Panc1 (cell line): ENCODE measurements at regions not wholly inside any gene's neighbourhood (a gene's known extent, or its start where the extent isn't known, plus 50 kb on each side); places are given as distances from the start of the nearest gene placed in this dataset.

Experiments used
- ATAC-seq: fragments of 200-7000 bp; cut with Tn5 transposase; 2 replicates; pipeline ENCODE4 v1.9.1; 2020; ENCODE audit warnings: mild to moderate bottlenecking, moderate library complexity
- BruUV-seq: library from RNA; stranded (reverse); fragments of 400-500 nt; replicated peaks from 2 replicates; lab custom pipeline; 2021; lab: Mats Ljungman, UMichigan
- CTCF ChIA-PET: fragments of 300-600 bp; sonication (Branson Sonifier 250); formaldehyde crosslinking; loops from one replicate; lab custom pipeline; 2022; ENCODE audit warnings: antibody characterized with exemption; lab: Charles Lee
- POLR2A ChIA-PET: fragments of 300-600 bp; sonication (Branson Sonifier 250); formaldehyde crosslinking; loops from one replicate; lab custom pipeline; 2022; ENCODE audit warnings: antibody characterized with exemption; lab: Charles Lee
- DNase-seq: peaks from one replicate; pipeline ENCODE4 v3.0.0-alpha.2; 2010; ENCODE audit warnings: low read depth, low spot score
- H3K27ac ChIP-seq: 2 replicates; pipeline ENCODE4 v1.5.1; 2011; ENCODE audit warnings: mild to moderate bottlenecking, low read length, inconsistent platforms
- H3K27me3 ChIP-seq: fragments of 200-500 bp; sonication (Bioruptor generic); 2 replicates; pipeline ENCODE4 v1.6.0; 2014; ENCODE audit warnings: low read length, inconsistent platforms; ENCODE audit not compliant: control insufficient read depth, insufficient read depth
- H3K36me3 ChIP-seq: fragments of 200-500 bp; sonication (Bioruptor generic); 2 replicates; pipeline ENCODE4 v1.5.1; 2014; ENCODE audit warnings: inconsistent platforms, mild to moderate bottlenecking, low read length, moderate library complexity; ENCODE audit not compliant: control insufficient read depth, insufficient read depth
- H3K4me1 ChIP-seq: 2 replicates; pipeline ENCODE4 v1.5.1; 2011; ENCODE audit warnings: inconsistent platforms, mild to moderate bottlenecking, low read length, moderate library complexity; ENCODE audit not compliant: control insufficient read depth, insufficient read depth
- H3K4me3 ChIP-seq, 2 experiments: 2 replicates each; pipeline ENCODE4 v1.5.1; 2011 to 2012; ENCODE audit warnings: low read depth in 2 of 2, low read length in 2 of 2, mild to moderate bottlenecking in 2 of 2, inconsistent platforms in 1 of 2, moderate library complexity in 1 of 2
- H3K9me3 ChIP-seq: fragments of 200-500 bp; sonication (Bioruptor generic); 2 replicates; pipeline ENCODE4 v1.5.1; 2014; ENCODE audit warnings: low read depth, mild to moderate bottlenecking, inconsistent platforms, low read length, moderate library complexity; ENCODE audit not compliant: control insufficient read depth, insufficient read depth
- POLR2AphosphoS5 ChIP-seq: IDR thresholded peaks from 2 replicates; pipeline ENCODE4 v1.6.1; 2012; ENCODE audit warnings: mild to moderate bottlenecking, low read depth, low read length, moderate library complexity
- SIN3A ChIP-seq: IDR thresholded peaks from 2 replicates; pipeline ENCODE4 v1.6.1; 2012; ENCODE audit warnings: low read depth, mild to moderate bottlenecking, low read length, moderate library complexity, borderline replicate concordance; ENCODE audit not compliant: insufficient read depth
- TCF7L2 ChIP-seq: IDR thresholded peaks from 2 replicates; pipeline ENCODE4 v1.6.1; 2011; ENCODE audit warnings: mild to moderate bottlenecking, low read depth, low read length, inconsistent platforms
- in situ Hi-C: cut with HindIII; loops from 2 replicates; pipeline ENCODE4 v1.10.0; 2016; ENCODE audit warnings: low sequenced_read_pairs, low pct_unique_long_range_greater_than_20kb
- intact Hi-C: fragments of 100-400 bp; cut with micrococcal nuclease; formaldehyde crosslinking; loops from one replicate; pipeline ENCODE4 v1.10.0; 2022; ENCODE audit not compliant: unreplicated experiment
- TF ChIP-seq, protein P1 (sequence below), 2 experiments: IDR thresholded peaks; 2 replicates each; pipeline ENCODE4 v1.6.1; 2011 to 2012; ENCODE audit warnings: low read depth in 2 of 2, control low read depth in 1 of 2, low read length in 1 of 2, mild to moderate bottlenecking in 1 of 2, moderate library complexity in 1 of 2; ENCODE audit not compliant: insufficient read depth in 1 of 2
- TF ChIP-seq, protein P2 (sequence below): fragments of 450-650 bp; IDR thresholded peaks from 2 replicates; pipeline ENCODE4 v1.5.1; 2017; ENCODE audit warnings: mild to moderate bottlenecking

DNA sequence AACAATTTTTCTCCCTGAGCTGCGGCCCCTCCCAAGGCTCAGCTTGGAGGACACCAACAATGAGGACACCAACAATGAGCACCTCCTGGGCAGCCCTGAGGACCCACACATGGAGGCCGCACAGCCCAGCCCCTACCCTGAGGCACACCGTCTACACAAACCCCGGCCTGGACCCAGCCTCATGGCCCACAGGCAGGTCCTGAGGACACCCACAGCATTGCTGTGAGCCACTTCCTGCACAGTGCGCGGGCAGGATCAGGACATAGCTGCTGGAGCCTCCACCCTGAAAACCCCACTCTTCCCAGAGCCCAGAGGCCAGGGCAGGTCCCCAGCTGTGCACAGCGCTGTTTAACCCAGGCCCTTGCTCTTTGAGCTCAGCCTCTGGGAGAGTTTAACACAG lies 194.3 kb downstream of the RTP5 start:
- H3K4me1 ChIP-seq, result no peaks in the 10 kb centered on the region
- CTCF ChIA-PET, result no interaction called here
- DNase-seq (no peak), ATAC-seq (no peak)
- intact Hi-C loops (no loop called here), in situ Hi-C loops (no loop called here)
- H3K27me3 ChIP-seq, result 0 out of 2 replicates have a peak, but pooled peaks cover 4% of the 10 kb centered on the region
- H3K27ac ChIP-seq, result no peak overlapping the region
- POLR2A ChIA-PET, result no interaction called here
- H3K4me3 ChIP-seq, result no peak overlapping the region
- TF ChIP-seq, protein P1, sequence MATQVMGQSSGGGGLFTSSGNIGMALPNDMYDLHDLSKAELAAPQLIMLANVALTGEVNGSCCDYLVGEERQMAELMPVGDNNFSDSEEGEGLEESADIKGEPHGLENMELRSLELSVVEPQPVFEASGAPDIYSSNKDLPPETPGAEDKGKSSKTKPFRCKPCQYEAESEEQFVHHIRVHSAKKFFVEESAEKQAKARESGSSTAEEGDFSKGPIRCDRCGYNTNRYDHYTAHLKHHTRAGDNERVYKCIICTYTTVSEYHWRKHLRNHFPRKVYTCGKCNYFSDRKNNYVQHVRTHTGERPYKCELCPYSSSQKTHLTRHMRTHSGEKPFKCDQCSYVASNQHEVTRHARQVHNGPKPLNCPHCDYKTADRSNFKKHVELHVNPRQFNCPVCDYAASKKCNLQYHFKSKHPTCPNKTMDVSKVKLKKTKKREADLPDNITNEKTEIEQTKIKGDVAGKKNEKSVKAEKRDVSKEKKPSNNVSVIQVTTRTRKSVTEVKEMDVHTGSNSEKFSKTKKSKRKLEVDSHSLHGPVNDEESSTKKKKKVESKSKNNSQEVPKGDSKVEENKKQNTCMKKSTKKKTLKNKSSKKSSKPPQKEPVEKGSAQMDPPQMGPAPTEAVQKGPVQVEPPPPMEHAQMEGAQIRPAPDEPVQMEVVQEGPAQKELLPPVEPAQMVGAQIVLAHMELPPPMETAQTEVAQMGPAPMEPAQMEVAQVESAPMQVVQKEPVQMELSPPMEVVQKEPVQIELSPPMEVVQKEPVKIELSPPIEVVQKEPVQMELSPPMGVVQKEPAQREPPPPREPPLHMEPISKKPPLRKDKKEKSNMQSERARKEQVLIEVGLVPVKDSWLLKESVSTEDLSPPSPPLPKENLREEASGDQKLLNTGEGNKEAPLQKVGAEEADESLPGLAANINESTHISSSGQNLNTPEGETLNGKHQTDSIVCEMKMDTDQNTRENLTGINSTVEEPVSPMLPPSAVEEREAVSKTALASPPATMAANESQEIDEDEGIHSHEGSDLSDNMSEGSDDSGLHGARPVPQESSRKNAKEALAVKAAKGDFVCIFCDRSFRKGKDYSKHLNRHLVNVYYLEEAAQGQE (IDR thresholded peaks at IDR 0.05; ENCODE audit: insufficient read depth in 1 of 2, low read depth in 2 of 2, low read length in 1 of 2), result no peak
- TF ChIP-seq POLR2AphosphoS5, result no peak
- no peak for TF ChIP-seq TCF7L2
- TF ChIP-seq, protein P2, sequence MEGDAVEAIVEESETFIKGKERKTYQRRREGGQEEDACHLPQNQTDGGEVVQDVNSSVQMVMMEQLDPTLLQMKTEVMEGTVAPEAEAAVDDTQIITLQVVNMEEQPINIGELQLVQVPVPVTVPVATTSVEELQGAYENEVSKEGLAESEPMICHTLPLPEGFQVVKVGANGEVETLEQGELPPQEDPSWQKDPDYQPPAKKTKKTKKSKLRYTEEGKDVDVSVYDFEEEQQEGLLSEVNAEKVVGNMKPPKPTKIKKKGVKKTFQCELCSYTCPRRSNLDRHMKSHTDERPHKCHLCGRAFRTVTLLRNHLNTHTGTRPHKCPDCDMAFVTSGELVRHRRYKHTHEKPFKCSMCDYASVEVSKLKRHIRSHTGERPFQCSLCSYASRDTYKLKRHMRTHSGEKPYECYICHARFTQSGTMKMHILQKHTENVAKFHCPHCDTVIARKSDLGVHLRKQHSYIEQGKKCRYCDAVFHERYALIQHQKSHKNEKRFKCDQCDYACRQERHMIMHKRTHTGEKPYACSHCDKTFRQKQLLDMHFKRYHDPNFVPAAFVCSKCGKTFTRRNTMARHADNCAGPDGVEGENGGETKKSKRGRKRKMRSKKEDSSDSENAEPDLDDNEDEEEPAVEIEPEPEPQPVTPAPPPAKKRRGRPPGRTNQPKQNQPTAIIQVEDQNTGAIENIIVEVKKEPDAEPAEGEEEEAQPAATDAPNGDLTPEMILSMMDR, result no peak
- TF ChIP-seq SIN3A, result no peak
- BruUV-seq, result no TSS peak
- peaks cover 5% of the 10 kb centered on the region; the same call in 1 of the 2 replicates for H3K9me3 ChIP-seq
- no peaks in the 10 kb centered on the region for H3K36me3 ChIP-seq

DNA sequence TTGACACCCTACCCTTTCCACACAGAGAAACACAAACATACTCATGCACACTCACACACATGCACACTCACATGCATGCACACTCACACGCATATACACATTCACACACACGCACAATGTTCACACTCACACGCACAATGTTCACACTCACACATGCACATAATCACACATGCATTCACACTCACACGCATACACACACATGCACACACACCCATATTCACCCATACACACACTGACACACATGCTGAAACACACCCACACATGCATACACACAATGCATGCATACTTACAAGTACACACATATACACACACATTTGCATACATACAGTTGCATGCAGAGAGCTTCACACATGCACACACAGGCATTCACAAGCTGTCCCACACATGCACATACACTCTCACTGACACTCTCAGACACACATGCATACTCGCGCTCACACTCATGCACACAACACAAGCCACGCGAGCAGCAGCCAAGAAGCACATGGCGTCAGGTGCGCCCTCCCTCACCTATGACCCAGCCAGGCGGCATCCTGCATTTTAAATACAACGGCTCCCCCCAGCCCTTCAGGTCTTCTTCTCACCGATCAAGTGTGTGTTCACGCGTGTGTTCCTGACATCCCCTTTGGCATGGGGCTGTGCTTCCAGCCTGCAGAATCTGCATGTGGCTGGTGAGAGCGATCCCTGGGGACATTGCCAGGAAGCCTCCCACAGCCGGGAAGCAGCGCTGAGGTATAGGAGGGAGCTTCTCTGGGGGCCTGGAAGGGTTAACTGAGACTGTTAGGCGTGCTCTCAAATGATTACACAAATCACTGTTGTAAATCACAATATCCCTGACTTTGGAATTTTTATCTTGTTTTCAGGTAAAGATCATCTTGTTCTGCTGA lies 195.1 kb downstream of the RTP5 start:
- H3K27ac ChIP-seq, result no peak overlapping the region
- POLR2A ChIA-PET, result no interaction called here
- intact Hi-C loops, result no loop called here
- no TSS peak for BruUV-seq
- DNase-seq (no peak), ATAC-seq (no peak)
- no peaks in the 10 kb centered on the region for H3K36me3 ChIP-seq
- in situ Hi-C loops, result no loop called here
- no peak overlapping the region for H3K4me3 ChIP-seq
- CTCF ChIA-PET, result no interaction called here
- H3K27me3 ChIP-seq, result 0 out of 2 replicates have a peak, but pooled peaks cover 4% of the 10 kb centered on the region
- no peaks in the 10 kb centered on the region for H3K4me1 ChIP-seq
- TF ChIP-seq POLR2AphosphoS5, result no peak
- no peak for TF ChIP-seq TCF7L2
- no peak for TF ChIP-seq SIN3A
- TF ChIP-seq, protein P1 (IDR thresholded peaks at IDR 0.05; ENCODE audit: insufficient read depth in 1 of 2, low read depth in 2 of 2, low read length in 1 of 2), result no peak
- TF ChIP-seq, protein P2, result no peak
- H3K9me3 ChIP-seq, result peaks cover 5% of the 10 kb centered on the region; the same call in 1 of the 2 replicates
